SK-N-MC (cell line): ENCODE measurements at regions not wholly inside any gene's neighbourhood (a gene's known extent, or its start where the extent isn't known, plus 50 kb on each side); places are given as distances from the start of the nearest gene placed in this dataset.

ENCODE experiments used
- EZH2 ChIP-seq: fragments of 200-600 bp; sonication (generic); IDR thresholded peaks from one replicate; pipeline ENCODE4 v1.6.1; 2017; ENCODE audit warnings: antibody characterized with exemption
- FOXP2 ChIP-seq: optimal IDR thresholded peaks from 2 replicates; pipeline ENCODE3; 2011; ENCODE audit warnings: mild to moderate bottlenecking, moderate library complexity; ENCODE audit not compliant: insufficient read depth; ENCODE audit errors: extremely low read length, control extremely low read depth
- POLR2AphosphoS5 ChIP-seq: IDR thresholded peaks from 2 replicates; pipeline ENCODE4 v1.6.1; 2012; ENCODE audit warnings: mild to moderate bottlenecking, low read depth, low read length, borderline replicate concordance

GRCh38 chr4:133624744-133625143, 475.6 kb downstream of the PCDH10 start:
- TF ChIP-seq EZH2 (no peak), POLR2AphosphoS5 (no peak), FOXP2 (no peak)
